Mesothelial cell of epicardium (in vitro differentiated cells): ENCODE measurements at regions not wholly inside any gene's neighbourhood (a gene's known extent, or its start where the extent isn't known, plus 50 kb on each side); places are given as distances from the start of the nearest gene placed in this dataset.

Experiments
- DNase-seq, 2 experiments: peaks; one replicate each; pipeline ENCODE4 v3.0.0; 2021; ENCODE audit warnings: low spot score in 2 of 2; ENCODE audit not compliant: unreplicated experiment in 2 of 2
- H3K27ac Mint-ChIP-seq: 2 replicates; pipeline ENCODE4 v1.8.0; 2021; ENCODE audit warnings: mixed read lengths
- H3K27me3 Mint-ChIP-seq: 2 replicates; pipeline ENCODE4 v1.8.0; 2021; ENCODE audit warnings: low read depth, mixed read lengths
- H3K36me3 Mint-ChIP-seq: 2 replicates; pipeline ENCODE4 v1.8.0; 2021; ENCODE audit warnings: mixed read lengths
- H3K4me1 Mint-ChIP-seq: 2 replicates; pipeline ENCODE4 v1.8.0; 2021; ENCODE audit warnings: mixed read lengths
- H3K4me3 Mint-ChIP-seq: 2 replicates; pipeline ENCODE4 v1.8.0; 2021; ENCODE audit warnings: mild to moderate bottlenecking, moderate library complexity, mixed read lengths
- H3K9me3 Mint-ChIP-seq: 2 replicates; pipeline ENCODE4 v1.8.0; 2021; ENCODE audit warnings: mixed read lengths
- TF ChIP-seq, protein P1 (sequence below): fragments of 200-600 bp; sonication (generic); IDR thresholded peaks from one replicate; pipeline ENCODE4 v1.5.0; 2021; ENCODE audit warnings: antibody characterized with exemption; ENCODE audit not compliant: unreplicated experiment

DNA sequence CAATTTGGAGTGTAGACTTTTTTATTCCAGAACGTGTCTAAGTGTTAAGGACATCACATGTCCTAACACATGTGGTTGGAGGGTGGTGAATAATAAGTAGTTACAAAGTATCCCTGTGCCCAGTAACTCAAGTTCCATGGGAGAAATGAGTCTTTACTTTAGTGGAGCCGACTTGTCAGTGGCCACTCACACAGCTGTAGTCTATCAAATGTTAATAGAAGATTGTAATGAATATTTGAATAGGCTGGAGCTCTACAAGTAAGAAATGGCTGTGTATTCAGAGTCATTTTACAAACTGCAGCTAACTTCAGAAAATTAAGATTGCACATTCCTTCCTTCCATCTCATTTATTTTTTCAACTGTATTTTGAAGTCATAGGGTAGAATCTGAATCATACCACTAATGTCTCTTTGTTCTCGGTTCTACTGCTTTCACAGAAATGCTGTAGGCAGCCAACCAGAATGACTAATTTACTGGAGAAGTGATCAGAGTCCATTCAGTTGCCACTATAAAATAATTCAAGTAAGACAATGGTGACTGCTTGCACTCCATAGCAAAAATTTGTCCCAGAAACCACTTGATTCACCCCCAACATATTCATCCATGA lies 394.8 kb downstream of the NR2F1-AS1 start:
- no peak overlapping the region for H3K27ac Mint-ChIP-seq
- DNase-seq = no peak
- no peaks in the 10 kb centered on the region for H3K36me3 Mint-ChIP-seq
- H3K27me3 Mint-ChIP-seq = no peaks in the 10 kb centered on the region
- H3K9me3 Mint-ChIP-seq = peaks cover 8% of the 10 kb centered on the region
- peaks cover 14% of the 10 kb centered on the region for H3K4me1 Mint-ChIP-seq
- TF ChIP-seq, protein P1, sequence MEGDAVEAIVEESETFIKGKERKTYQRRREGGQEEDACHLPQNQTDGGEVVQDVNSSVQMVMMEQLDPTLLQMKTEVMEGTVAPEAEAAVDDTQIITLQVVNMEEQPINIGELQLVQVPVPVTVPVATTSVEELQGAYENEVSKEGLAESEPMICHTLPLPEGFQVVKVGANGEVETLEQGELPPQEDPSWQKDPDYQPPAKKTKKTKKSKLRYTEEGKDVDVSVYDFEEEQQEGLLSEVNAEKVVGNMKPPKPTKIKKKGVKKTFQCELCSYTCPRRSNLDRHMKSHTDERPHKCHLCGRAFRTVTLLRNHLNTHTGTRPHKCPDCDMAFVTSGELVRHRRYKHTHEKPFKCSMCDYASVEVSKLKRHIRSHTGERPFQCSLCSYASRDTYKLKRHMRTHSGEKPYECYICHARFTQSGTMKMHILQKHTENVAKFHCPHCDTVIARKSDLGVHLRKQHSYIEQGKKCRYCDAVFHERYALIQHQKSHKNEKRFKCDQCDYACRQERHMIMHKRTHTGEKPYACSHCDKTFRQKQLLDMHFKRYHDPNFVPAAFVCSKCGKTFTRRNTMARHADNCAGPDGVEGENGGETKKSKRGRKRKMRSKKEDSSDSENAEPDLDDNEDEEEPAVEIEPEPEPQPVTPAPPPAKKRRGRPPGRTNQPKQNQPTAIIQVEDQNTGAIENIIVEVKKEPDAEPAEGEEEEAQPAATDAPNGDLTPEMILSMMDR = no peak
- no peak overlapping the region for H3K4me3 Mint-ChIP-seq

DNA sequence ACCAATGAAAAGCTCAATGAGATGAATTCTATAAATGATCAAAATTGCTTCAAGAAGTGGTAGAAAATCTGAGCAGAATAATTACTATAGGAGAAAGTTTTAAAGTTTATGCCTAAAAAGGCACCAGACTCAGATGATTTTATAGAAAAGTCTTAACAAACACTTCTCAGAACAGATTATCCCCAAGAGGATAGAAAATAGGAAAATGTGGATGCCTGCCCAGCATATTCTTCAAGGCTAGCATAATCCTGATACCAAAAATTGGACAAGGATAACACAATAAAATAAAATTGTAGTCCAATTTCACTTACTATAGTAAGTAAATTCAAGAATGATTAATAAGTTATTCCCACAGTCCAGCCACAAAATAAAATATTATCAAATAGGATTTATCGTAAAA lies 397.0 kb downstream of the NR2F1-AS1 start:
- Mint-ChIP-seq H3K4me1 (peaks cover 5% of the 10 kb centered on the region), H3K36me3 (no peaks in the 10 kb centered on the region), H3K27ac (no peak overlapping the region), H3K27me3 (no peaks in the 10 kb centered on the region), H3K9me3 (peaks cover 12% of the 10 kb centered on the region), H3K4me3 (no peak overlapping the region)
- TF ChIP-seq, protein P1 = no peak
- DNase-seq = no peak

DNA sequence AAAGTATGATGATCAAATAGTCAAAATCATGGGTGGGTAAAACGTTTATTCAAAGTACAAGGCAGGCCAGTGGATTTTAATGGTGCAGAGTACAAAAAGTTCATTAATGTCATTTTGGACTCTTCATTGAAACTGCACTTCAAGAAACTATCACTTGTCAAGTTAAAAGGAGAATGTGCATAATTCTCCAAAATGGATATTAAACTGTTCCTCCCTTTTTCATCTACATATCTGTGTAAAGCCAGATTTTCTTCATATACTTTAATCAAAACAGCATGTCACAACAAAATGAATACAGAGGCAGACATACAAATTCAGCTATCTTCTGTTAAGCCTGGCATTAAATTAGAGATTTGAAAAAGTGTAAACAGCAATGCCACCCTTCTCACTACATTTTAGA lies 401.6 kb downstream of the NR2F1-AS1 start:
- peaks cover 4% of the 10 kb centered on the region for H3K9me3 Mint-ChIP-seq
- H3K4me1 Mint-ChIP-seq = peaks cover 5% of the 10 kb centered on the region
- no peak for DNase-seq
- H3K4me3 Mint-ChIP-seq = no peak overlapping the region
- H3K27ac Mint-ChIP-seq = no peak overlapping the region
- no peaks in the 10 kb centered on the region for H3K27me3 Mint-ChIP-seq
- no peaks in the 10 kb centered on the region for H3K36me3 Mint-ChIP-seq
- TF ChIP-seq, protein P1 = no peak

DNA sequence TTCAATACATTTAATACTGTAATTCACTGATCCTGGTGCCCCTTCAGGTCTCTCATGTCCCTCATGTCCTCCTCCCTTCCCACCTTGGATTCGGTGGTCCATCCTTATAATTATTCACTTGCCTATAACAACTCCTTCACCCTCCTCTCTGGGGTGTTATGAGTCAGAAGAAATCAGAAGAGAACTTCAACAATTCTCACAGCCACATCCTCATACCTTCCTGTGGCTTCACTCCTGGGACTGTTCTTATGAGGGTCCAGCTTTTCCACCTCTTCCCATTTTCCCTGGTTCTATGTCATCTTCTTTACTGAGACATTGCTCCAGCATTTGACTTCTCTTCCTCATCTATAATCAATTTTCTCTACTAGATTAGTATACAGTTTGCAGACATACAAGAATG lies 406.1 kb downstream of the NR2F1-AS1 start:
- H3K27me3 Mint-ChIP-seq = no peaks in the 10 kb centered on the region
- DNase-seq = no peak
- H3K4me1 Mint-ChIP-seq = peaks cover 5% of the 10 kb centered on the region
- H3K36me3 Mint-ChIP-seq = peaks cover 2% of the 10 kb centered on the region
- H3K4me3 Mint-ChIP-seq = no peak overlapping the region
- TF ChIP-seq, protein P1 = no peak
- no peak overlapping the region for H3K27ac Mint-ChIP-seq
- peaks cover 16% of the 10 kb centered on the region for H3K9me3 Mint-ChIP-seq

DNA sequence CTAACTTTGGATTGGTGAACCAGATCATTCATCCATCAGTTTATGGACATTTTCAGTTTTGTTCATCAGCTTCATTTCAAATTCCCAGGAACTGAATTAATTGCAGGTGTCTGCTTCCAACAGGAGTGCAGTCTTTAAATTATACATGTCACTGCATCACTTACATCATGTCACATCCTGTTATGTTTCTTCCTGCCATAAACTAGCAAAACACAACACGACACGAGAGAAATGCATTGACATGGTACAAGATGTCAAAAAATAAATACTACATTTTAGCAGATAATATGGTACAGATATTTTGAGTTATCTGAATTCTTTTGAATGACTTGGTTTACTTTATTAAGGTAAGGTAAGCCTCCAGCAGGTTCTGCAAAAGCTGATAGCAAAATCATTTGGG lies 415.5 kb downstream of the NR2F1-AS1 start:
- no peak for DNase-seq
- Mint-ChIP-seq H3K36me3 (peaks cover 4% of the 10 kb centered on the region), H3K27me3 (no peaks in the 10 kb centered on the region), H3K27ac (no peak overlapping the region), H3K9me3 (peaks cover 20% of the 10 kb centered on the region), H3K4me3 (no peak overlapping the region), H3K4me1 (peaks cover 19% of the 10 kb centered on the region)
- TF ChIP-seq, protein P1 = no peak

DNA sequence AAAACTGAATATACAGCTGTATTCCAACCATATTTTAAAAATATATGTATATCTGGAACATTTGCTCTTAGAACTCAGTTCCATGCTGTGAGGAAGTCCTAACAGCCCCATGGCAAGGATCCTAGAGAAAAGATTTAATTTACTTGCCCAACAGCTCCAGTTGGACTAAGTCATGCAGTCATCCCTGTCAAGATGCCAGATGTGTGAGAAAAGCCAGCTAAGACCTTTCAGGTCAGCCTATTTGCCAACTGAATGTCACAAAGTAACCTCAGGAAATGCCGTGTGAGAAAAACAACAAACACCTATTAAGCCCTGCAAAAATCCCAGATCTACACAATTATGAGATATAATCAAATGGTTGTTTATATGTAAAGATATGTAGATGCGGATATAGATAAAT lies 416.3 kb downstream of the NR2F1-AS1 start:
- Mint-ChIP-seq H3K9me3 (peaks cover 14% of the 10 kb centered on the region), H3K27ac (no peak overlapping the region), H3K27me3 (no peaks in the 10 kb centered on the region), H3K36me3 (peaks cover 4% of the 10 kb centered on the region), H3K4me3 (no peak overlapping the region), H3K4me1 (peaks cover 19% of the 10 kb centered on the region)
- no peak for DNase-seq
- TF ChIP-seq, protein P1 = no peak
